ENCODE measurements at regions not wholly inside any gene's neighbourhood (a gene's known extent, or its start where the extent isn't known, plus 50 kb on each side); places are given as distances from the start of the nearest gene placed in this dataset.

GRCh38 chr2:133947057-133947456 is 306.8 kb upstream of the MGAT5 start:
- Mint-ChIP-seq H3K36me3 (no peaks in the 10 kb centered on the region), H3K4me3 (no peak overlapping the region), H3K27me3 (peaks cover 8 to 11% of the 10 kb centered on the region in 2 donors), H3K27ac (no peak overlapping the region), H3K4me1 (ENCODE audit: low read depth in 2 of 2) (no peaks in the 10 kb centered on the region), H3K9me3 (no peaks in the 10 kb centered on the region)
- DNase-seq (ENCODE audit: low spot score) (no peak), ATAC-seq (no peak)

DNA sequence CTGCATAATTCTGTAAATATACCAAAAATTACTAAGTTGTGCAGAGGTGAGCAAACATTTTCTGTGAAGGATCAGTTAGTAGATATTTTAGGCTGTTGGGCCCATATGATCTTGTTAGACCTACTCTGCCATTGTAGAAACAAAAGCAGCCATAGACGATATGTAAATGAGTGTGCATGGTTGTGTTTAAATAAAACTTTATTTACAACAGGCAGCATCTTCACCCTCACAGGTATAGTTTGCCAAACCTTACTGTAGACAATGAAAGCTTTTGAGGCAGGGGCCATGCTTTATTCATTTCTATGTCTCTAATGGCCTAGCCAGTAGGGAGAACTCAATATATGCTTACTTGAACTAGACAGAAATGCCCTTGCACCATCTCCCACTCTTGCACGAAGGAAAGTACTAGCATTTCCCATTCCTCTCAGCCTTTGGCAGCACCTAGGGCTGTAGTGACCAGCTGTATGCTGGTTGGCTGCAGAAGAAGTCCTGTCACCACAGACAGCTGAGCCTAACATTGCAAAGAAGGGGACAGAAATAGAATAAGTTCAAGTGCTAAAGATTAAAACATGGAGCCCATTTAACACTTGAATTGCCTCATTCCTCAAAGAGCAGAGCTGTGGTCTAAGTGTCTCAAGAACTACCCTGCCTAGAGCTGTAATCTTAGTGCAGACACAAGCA is 305.1 kb upstream of the MGAT5 start:
- Mint-ChIP-seq H3K9me3 (no peaks in the 10 kb centered on the region), H3K27ac (no peak overlapping the region), H3K4me3 (no peak overlapping the region), H3K36me3 (no peaks in the 10 kb centered on the region), H3K4me1 (ENCODE audit: low read depth in 2 of 2) (no peaks in the 10 kb centered on the region), H3K27me3 (peaks cover 5 to 11% of the 10 kb centered on the region in 2 donors)
- ATAC-seq: no peak
- no peak for DNase-seq (ENCODE audit: low spot score)

DNA sequence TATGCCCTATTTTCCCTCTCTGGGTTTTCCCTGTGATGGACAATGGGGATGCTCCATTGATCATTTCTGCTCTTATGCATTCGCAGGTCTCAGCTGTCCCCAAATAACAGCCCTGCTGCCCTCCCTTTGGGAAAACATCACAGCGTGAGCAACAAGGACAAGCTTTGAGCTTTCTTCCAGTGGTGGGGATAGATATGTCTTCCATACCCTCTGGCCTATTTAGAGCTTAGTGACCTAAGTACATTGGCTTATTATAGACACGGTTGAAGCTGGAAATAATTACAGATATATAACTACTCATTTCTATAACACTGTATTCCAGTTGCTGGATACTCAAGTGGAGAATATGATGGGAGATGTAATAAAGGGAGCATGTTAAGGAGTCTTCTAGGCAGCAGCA is 304.3 kb upstream of the MGAT5 start:
- Mint-ChIP-seq H3K4me3 (no peak overlapping the region), H3K4me1 (ENCODE audit: low read depth in 2 of 2) (no peaks in the 10 kb centered on the region), H3K27ac (no peak overlapping the region), H3K36me3 (no peaks in the 10 kb centered on the region), H3K27me3 (peaks cover 7 to 14% of the 10 kb centered on the region in 2 donors), H3K9me3 (no peaks in the 10 kb centered on the region)
- DNase-seq (ENCODE audit: low spot score) (no peak), ATAC-seq (no peak)

GRCh38 chr2:133951209-133951608 is 302.7 kb upstream of the MGAT5 start:
- H3K4me1 Mint-ChIP-seq (ENCODE audit: low read depth in 2 of 2): no peaks in the 10 kb centered on the region
- H3K36me3 Mint-ChIP-seq: no peaks in the 10 kb centered on the region
- H3K9me3 Mint-ChIP-seq: no peaks in the 10 kb centered on the region
- no peak for DNase-seq (ENCODE audit: low spot score)
- H3K4me3 Mint-ChIP-seq: no peak overlapping the region
- peaks cover 5 to 19% of the 10 kb centered on the region in 2 donors for H3K27me3 Mint-ChIP-seq
- ATAC-seq: no peak
- no peak overlapping the region for H3K27ac Mint-ChIP-seq

GRCh38 chr2:133952420-133952819 is 301.5 kb upstream of the MGAT5 start:
- Mint-ChIP-seq H3K4me3 (no peak overlapping the region), H3K4me1 (ENCODE audit: low read depth in 2 of 2) (no peaks in the 10 kb centered on the region), H3K27me3 (peaks cover 12 to 31% of the 10 kb centered on the region in 2 donors), H3K36me3 (no peaks in the 10 kb centered on the region), H3K27ac (no peak overlapping the region), H3K9me3 (no peaks in the 10 kb centered on the region)
- DNase-seq (ENCODE audit: low spot score) (no peak), ATAC-seq (no peak)

DNA sequence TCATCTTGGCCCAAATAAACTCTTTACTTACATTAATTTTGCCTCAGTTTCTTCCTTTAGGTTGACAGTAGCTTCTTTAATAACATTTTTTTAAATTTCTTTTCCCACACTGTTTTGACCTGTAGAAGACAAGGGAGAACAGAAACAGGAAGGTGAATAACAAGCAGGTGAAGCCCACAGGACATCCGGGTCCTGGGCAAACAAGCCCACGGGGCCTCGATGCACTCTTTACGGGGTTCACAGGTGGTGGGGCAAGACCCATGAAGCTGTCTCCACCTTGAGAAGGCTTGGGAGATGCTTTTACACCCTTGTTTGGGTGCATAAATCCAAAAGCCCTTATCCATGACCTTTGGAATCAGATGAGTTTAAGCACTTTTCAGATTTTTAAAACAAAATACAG is 301.0 kb upstream of the MGAT5 start:
- Mint-ChIP-seq H3K9me3 (no peaks in the 10 kb centered on the region), H3K27ac (no peak overlapping the region), H3K27me3 (peaks cover 12 to 33% of the 10 kb centered on the region in 2 donors), H3K4me1 (ENCODE audit: low read depth in 2 of 2) (no peaks in the 10 kb centered on the region), H3K4me3 (no peak overlapping the region), H3K36me3 (no peaks in the 10 kb centered on the region)
- DNase-seq (ENCODE audit: low spot score): no peak
- no peak for ATAC-seq

DNA sequence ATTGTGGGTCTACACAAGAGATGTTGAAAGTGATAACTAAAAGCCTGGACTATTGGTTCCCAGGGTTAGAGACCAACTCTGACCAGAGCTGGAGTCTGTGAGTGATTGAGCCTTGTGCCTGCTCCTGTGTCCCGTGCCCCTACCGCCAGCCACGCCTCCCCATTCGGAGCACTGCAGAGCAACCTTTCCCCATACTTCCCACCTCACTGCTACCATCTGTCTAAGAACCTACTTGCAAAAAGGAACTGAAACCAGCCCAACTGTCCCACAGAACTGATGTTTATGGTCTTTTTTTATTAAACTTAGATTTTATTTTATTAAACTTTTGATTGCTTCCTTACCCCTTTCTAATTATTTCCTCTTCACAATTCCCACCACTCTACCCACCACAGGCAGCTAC is 300.3 kb upstream of the MGAT5 start:
- H3K27me3 Mint-ChIP-seq: peaks cover 12 to 33% of the 10 kb centered on the region in 2 donors
- no peak overlapping the region for H3K27ac Mint-ChIP-seq
- no peaks in the 10 kb centered on the region for H3K4me1 Mint-ChIP-seq (ENCODE audit: low read depth in 2 of 2)
- no peak for ATAC-seq
- no peak overlapping the region for H3K4me3 Mint-ChIP-seq
- H3K36me3 Mint-ChIP-seq: no peaks in the 10 kb centered on the region
- H3K9me3 Mint-ChIP-seq: no peaks in the 10 kb centered on the region
- DNase-seq (ENCODE audit: low spot score): no peak

DNA sequence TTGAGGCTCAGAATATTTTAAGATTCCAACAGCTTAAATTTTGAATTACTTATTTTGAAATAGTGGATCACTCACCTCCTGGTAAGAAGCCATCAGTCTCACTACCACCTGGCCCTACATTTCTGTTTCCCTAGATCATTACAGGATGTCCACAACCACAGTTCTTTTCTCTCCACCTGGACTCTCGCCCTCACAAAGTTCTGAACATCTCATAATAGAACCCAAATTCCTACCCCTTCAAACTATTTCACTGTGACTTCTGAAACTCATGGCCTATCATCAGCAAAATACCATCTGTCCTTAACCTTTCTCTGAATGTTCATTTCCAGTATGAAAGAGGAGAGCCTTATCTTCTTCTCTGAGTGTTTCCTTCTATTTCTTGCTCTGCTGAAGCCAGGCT is 299.2 kb upstream of the MGAT5 start:
- H3K9me3 Mint-ChIP-seq: no peaks in the 10 kb centered on the region
- no peaks in the 10 kb centered on the region for H3K4me1 Mint-ChIP-seq (ENCODE audit: low read depth in 2 of 2)
- no peaks in the 10 kb centered on the region for H3K36me3 Mint-ChIP-seq
- H3K27ac Mint-ChIP-seq: no peak overlapping the region
- ATAC-seq: no peak
- no peak overlapping the region for H3K4me3 Mint-ChIP-seq
- DNase-seq (ENCODE audit: low spot score): no peak
- H3K27me3 Mint-ChIP-seq: peaks cover 14 to 33% of the 10 kb centered on the region in 2 donors

GRCh38 chr2:133955169-133955568 is 298.7 kb upstream of the MGAT5 start:
- no peak overlapping the region for H3K4me3 Mint-ChIP-seq
- DNase-seq (ENCODE audit: low spot score) (no peak), ATAC-seq (no peak)
- peaks cover 14 to 33% of the 10 kb centered on the region in 2 donors for H3K27me3 Mint-ChIP-seq
- no peaks in the 10 kb centered on the region for H3K4me1 Mint-ChIP-seq (ENCODE audit: low read depth in 2 of 2)
- no peaks in the 10 kb centered on the region for H3K9me3 Mint-ChIP-seq
- no peak overlapping the region for H3K27ac Mint-ChIP-seq
- no peaks in the 10 kb centered on the region for H3K36me3 Mint-ChIP-seq

DNA sequence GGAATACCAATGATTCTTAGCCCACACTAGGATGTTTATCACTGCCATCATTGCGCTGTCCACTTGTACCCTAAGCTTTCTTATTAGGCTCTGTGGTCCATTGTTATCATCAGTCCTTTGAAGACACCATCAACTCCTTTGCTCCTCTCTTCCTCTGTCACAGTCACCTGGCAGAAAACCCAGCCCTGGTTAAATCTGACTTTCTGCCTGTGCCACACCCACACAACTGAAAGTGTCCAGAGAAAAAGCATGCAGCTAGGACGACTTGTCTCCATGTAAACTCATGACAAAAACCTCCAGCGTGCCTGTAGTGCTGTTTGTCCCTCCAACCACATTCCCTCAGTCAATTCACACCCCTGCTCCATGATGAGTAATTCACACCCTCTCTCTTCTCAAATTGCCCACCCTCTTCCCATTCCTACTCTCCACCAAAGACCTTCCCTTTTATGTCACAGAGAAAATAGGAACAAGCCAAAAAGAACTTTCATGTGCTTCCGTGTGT is 297.4 kb upstream of the MGAT5 start:
- no peak for DNase-seq (ENCODE audit: low spot score)
- Mint-ChIP-seq H3K4me1 (ENCODE audit: low read depth in 2 of 2) (no peaks in the 10 kb centered on the region), H3K27ac (no peak overlapping the region), H3K36me3 (no peaks in the 10 kb centered on the region), H3K4me3 (no peak overlapping the region), H3K27me3 (peaks cover 14 to 32% of the 10 kb centered on the region in 2 donors), H3K9me3 (no peaks in the 10 kb centered on the region)
- no peak for ATAC-seq

DNA sequence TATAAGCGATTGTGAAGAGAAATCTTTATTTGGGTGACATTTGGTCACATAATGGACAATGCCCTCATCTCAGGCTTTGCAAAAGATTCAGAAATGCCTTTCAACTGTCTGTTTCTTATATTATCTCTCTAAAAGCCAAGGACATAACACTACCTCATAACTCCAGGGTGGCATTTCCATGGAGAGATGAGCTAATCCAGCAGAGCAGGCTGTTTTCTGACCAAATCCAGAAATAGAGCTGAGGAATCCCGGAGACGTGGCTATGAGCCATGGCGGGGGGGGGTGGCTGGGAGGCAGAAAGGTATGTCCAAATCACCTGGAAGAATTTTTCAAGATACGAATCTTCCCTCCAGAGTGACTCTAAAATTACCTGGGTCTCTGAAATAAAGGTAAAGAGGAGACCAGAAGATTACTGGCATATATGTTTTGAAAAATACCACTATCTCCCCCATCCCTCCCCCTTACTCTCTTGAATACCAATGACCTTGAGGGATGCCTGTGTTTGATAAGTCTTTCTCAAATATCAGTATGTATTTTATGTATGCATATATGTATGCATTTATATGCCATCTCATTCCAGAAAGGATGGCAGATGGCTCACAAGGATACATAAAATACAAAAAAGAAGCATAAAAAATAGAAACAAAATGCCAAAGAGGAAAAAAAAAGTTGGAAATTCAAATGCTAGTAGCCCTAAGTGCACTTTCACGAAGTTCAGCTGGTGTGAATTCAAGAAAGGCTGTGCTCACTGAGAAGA is 296.0 kb upstream of the MGAT5 start:
- Mint-ChIP-seq H3K4me1 (ENCODE audit: low read depth in 2 of 2) (no peaks in the 10 kb centered on the region), H3K27ac (no peak overlapping the region), H3K36me3 (no peaks in the 10 kb centered on the region), H3K9me3 (no peaks in the 10 kb centered on the region), H3K27me3 (peaks cover 20 to 28% of the 10 kb centered on the region in 2 donors), H3K4me3 (no peak overlapping the region)
- DNase-seq (ENCODE audit: low spot score) (no peak), ATAC-seq (no peak)

DNA sequence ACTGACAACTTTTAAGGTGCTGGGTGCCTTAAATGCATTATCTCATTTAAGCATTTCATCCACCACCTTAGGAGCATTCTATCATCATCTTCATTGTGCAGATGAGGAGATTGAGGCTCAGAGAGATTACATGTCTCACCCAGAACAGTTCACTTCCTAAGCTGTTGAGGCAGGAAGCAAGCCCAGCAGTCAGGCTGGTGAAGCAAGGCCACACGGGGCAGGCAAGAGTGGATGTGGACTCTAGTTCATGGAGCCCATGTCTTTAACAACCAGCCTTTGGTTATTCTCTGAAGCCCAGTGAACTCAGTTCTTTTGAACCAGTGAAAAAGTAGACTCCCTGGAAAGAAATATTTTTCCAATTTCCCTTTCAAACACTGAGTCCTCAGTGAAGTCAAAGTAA is 294.8 kb upstream of the MGAT5 start:
- DNase-seq (ENCODE audit: low spot score): no peak
- H3K4me1 Mint-ChIP-seq (ENCODE audit: low read depth in 2 of 2): no peaks in the 10 kb centered on the region
- no peaks in the 10 kb centered on the region for H3K36me3 Mint-ChIP-seq
- no peaks in the 10 kb centered on the region for H3K9me3 Mint-ChIP-seq
- ATAC-seq: peak in 1 of 2 donors; percentile 6
- no peak overlapping the region for H3K27ac Mint-ChIP-seq
- peaks cover 22 to 28% of the 10 kb centered on the region in 2 donors for H3K27me3 Mint-ChIP-seq
- no peak overlapping the region for H3K4me3 Mint-ChIP-seq

DNA sequence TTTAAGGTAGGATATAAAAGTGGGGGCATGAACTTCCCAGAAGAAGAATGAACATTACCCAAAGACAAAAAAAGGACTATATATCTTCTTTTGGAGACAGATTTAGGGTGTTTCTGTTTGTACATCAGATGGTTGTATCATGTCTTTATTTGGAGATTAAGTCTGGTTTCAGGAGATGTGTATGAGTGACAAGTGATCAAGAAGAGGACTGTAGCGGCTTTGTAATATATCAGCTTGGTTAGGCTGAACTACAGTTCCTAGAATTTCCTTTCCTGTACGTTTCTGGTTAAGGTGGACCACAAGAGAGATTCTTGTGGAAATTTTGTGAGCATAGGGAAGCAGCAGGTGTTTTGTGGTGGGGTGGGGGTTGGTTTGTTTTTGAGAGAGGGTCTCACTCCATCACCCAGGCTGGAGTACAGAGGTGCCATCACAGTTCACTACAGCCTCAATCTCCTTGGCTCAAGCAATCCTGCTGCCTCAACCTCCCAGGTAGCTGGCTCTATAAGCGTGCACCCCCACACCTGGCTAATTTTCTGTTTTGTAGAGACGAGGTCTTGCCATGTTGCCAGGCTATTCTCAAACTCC is 287.1 kb upstream of the MGAT5 start:
- DNase-seq (ENCODE audit: low spot score) (no peak), ATAC-seq (no peak)
- peaks cover 28 to 38% of the 10 kb centered on the region in 2 donors for H3K27me3 Mint-ChIP-seq
- H3K4me1 Mint-ChIP-seq (ENCODE audit: low read depth in 2 of 2): no peaks in the 10 kb centered on the region
- no peak overlapping the region for H3K27ac Mint-ChIP-seq
- H3K9me3 Mint-ChIP-seq: no peaks in the 10 kb centered on the region
- no peaks in the 10 kb centered on the region for H3K36me3 Mint-ChIP-seq
- H3K4me3 Mint-ChIP-seq: no peak overlapping the region

- Mint-ChIP-seq H3K4me3 (no peak overlapping the region), H3K4me1 (ENCODE audit: low read depth in 2 of 2) (no peaks in the 10 kb centered on the region), H3K27ac (no peak overlapping the region), H3K36me3 (no peaks in the 10 kb centered on the region), H3K9me3 (no peaks in the 10 kb centered on the region), H3K27me3 (peaks cover 26 to 42% of the 10 kb centered on the region in 2 donors)
- DNase-seq (ENCODE audit: low spot score) (no peak), ATAC-seq (no peak)
Observed at GRCh38 chr2:133967326-133967725, 286.5 kb upstream of the MGAT5 start.
